Neural crest cell (in vitro differentiated cells): ENCODE measurements at regions not wholly inside any gene's neighbourhood (a gene's known extent, or its start where the extent isn't known, plus 50 kb on each side); places are given as distances from the start of the nearest gene placed in this dataset.
"Not testable (repeated sequence)": the region's sequence is repeated elsewhere in the genome, so short reads cannot be mapped to it uniquely, and the experiment has no call there.

Experiments
- DNase-seq: peaks from one replicate; pipeline ENCODE4 v3.0.0; 2021; ENCODE audit warnings: low read depth, mixed read lengths, low spot score
- H3K27ac Mint-ChIP-seq: one replicate; pipeline ENCODE4 v1.8.0; 2021; ENCODE audit warnings: mild to moderate bottlenecking, mixed read lengths; ENCODE audit not compliant: unreplicated experiment
- H3K27me3 Mint-ChIP-seq: 2 replicates; pipeline ENCODE4 v1.8.0; 2021; ENCODE audit warnings: low read depth, mild to moderate bottlenecking, mixed read lengths
- H3K36me3 Mint-ChIP-seq: 2 replicates; pipeline ENCODE4 v1.8.0; 2021; ENCODE audit warnings: low read depth, mild to moderate bottlenecking, mixed read lengths
- H3K4me1 Mint-ChIP-seq: 2 replicates; pipeline ENCODE4 v1.8.0; 2021; ENCODE audit warnings: mixed read lengths
- H3K4me3 Mint-ChIP-seq: one replicate; pipeline ENCODE4 v1.8.0; 2021; ENCODE audit warnings: mild to moderate bottlenecking, mixed read lengths
- H3K9me3 Mint-ChIP-seq: 2 replicates; pipeline ENCODE4 v1.8.0; 2021; ENCODE audit warnings: mixed read lengths
- TF ChIP-seq, protein P1 (sequence below): fragments of 200-600 bp; sonication (generic); conservative IDR thresholded peaks from 2 replicates; pipeline ENCODE4 v1.5.0; 2021; ENCODE audit warnings: antibody characterized with exemption, mild to moderate bottlenecking

- H3K9me3 Mint-ChIP-seq, result no peaks in the 10 kb centered on the region
- H3K36me3 Mint-ChIP-seq, result no peaks in the 10 kb centered on the region
- TF ChIP-seq, protein P1, sequence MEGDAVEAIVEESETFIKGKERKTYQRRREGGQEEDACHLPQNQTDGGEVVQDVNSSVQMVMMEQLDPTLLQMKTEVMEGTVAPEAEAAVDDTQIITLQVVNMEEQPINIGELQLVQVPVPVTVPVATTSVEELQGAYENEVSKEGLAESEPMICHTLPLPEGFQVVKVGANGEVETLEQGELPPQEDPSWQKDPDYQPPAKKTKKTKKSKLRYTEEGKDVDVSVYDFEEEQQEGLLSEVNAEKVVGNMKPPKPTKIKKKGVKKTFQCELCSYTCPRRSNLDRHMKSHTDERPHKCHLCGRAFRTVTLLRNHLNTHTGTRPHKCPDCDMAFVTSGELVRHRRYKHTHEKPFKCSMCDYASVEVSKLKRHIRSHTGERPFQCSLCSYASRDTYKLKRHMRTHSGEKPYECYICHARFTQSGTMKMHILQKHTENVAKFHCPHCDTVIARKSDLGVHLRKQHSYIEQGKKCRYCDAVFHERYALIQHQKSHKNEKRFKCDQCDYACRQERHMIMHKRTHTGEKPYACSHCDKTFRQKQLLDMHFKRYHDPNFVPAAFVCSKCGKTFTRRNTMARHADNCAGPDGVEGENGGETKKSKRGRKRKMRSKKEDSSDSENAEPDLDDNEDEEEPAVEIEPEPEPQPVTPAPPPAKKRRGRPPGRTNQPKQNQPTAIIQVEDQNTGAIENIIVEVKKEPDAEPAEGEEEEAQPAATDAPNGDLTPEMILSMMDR, result no peak
- no peaks in the 10 kb centered on the region for H3K27me3 Mint-ChIP-seq
- DNase-seq, result no peak
- H3K4me3 Mint-ChIP-seq, result no peak overlapping the region
- H3K4me1 Mint-ChIP-seq, result no peaks in the 10 kb centered on the region
- H3K27ac Mint-ChIP-seq, result no peak overlapping the region
These were observed 82.7 kb upstream of the CD302 start for GRCh38 chr2:159880729-159881128.

- Mint-ChIP-seq H3K36me3 (no peaks in the 10 kb centered on the region), H3K9me3 (no peaks in the 10 kb centered on the region), H3K27ac (no peak overlapping the region), H3K27me3 (no peaks in the 10 kb centered on the region), H3K4me3 (no peak overlapping the region), H3K4me1 (no peaks in the 10 kb centered on the region)
- TF ChIP-seq, protein P1, result no peak
- no peak for DNase-seq
These were observed 81.1 kb upstream of the CD302 start for GRCh38 chr2:159879051-159879604.

- TF ChIP-seq, protein P1, result no peak
- Mint-ChIP-seq H3K36me3 (no peaks in the 10 kb centered on the region), H3K4me1 (peaks cover 8% of the 10 kb centered on the region), H3K4me3 (no peak overlapping the region), H3K27ac (no peak overlapping the region), H3K27me3 (no peaks in the 10 kb centered on the region), H3K9me3 (no peaks in the 10 kb centered on the region)
- DNase-seq, result no peak
These were observed 77.1 kb upstream of the CD302 start for GRCh38 chr2:159875083-159875482.

DNA sequence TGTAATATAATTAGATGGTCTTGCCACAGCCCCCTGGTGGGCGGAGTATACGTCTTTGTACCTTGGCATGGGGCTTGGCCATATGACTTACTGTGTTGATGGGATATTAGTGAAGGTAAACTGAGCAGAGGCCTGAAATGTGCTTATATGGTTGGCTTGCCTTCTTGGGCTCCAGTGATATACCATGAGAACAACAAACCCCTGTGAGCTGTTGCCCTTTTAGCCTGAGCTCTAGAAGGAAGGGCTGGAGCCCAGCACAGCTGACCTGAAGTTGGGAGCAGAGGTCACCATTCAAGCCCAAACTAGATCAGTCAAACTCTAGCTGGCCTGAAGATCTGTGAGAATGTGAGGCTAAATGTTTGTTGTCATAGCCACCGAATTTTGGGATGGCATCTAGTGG lies 75.2 kb upstream of the CD302 start:
- peak; percentile 9 for DNase-seq
- Mint-ChIP-seq H3K27me3 (no peaks in the 10 kb centered on the region), H3K4me3 (no peak overlapping the region), H3K4me1 (peaks cover 8% of the 10 kb centered on the region), H3K9me3 (no peaks in the 10 kb centered on the region), H3K27ac (no peak overlapping the region), H3K36me3 (no peaks in the 10 kb centered on the region)
- TF ChIP-seq, protein P1, result no peak

DNA sequence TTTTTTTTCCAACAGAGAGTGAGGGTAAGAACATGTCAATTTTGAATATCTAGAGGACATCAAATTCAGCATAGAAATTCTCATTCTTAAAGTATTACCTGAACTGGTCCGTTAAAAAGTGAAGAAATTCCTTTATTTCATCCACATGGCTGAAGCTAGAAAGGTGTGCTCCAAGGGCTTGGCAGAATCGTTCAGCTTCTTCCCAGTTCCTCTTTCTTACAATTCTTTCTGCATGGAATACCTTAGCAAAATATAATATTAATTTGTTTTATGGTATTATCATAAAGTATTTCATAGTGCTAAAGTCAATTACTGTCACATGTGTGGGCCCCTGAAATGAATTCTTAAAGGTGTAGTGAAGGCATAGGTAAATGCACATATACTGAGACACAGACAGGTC lies 74.3 kb upstream of the CD302 start:
- TF ChIP-seq, protein P1, result no peak
- no peak for DNase-seq
- Mint-ChIP-seq H3K27me3 (no peaks in the 10 kb centered on the region), H3K36me3 (no peaks in the 10 kb centered on the region), H3K4me3 (no peak overlapping the region), H3K27ac (no peak overlapping the region), H3K4me1 (peaks cover 8% of the 10 kb centered on the region), H3K9me3 (no peaks in the 10 kb centered on the region)

DNA sequence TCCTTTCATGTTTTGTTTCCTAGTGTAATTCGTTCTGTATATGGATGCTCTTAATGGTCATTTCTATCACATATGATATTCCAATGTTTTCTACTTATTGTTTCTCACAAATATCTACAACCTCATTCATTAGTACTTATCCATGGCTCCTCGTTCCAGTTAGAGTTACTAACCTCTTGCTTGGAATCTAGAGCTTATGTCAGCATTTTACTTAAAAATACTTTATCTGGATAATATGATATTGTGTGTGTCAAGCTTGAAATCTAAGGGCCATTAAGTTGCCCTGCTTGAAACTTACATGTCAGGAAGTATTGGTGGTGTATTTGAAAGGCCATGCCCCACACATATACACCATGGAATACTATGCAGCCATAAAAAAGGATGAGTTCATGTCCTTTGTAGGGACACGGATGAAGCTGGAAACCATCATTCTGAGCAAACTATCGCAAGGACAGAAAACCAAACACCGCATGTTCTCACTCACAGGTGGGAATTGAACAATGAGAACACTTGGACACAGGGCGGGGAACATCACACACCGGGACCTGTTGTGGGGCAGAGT lies 70.7 kb upstream of the CD302 start:
- not testable (repeated sequence) for H3K4me3 Mint-ChIP-seq, H3K4me1 Mint-ChIP-seq, H3K27ac Mint-ChIP-seq, H3K36me3 Mint-ChIP-seq, H3K9me3 Mint-ChIP-seq, DNase-seq, H3K27me3 Mint-ChIP-seq
